ENCODE measurements at regions not wholly inside any gene's neighbourhood (a gene's known extent, or its start where the extent isn't known, plus 50 kb on each side); places are given as distances from the start of the nearest gene placed in this dataset.

- DNase-seq (ENCODE audit: extremely low read depth, low read depth): no peak
Measured at GRCh38 chr12:93149229-93149628, 220.1 kb upstream of the EEA1 start.

GRCh38 chr12:93151079-93151762 lies 222.1 kb upstream of the EEA1 start:
- DNase-seq (ENCODE audit: extremely low read depth, low read depth): no peak

- DNase-seq (ENCODE audit: extremely low read depth, low read depth): no peak
Measured at GRCh38 chr12:93152617-93153016, 223.5 kb upstream of the EEA1 start.

GRCh38 chr12:93153321-93153720 lies 224.2 kb upstream of the EEA1 start:
- no peak for DNase-seq (ENCODE audit: extremely low read depth, low read depth)

GRCh38 chr12:93154096-93154728 lies 223.5 kb upstream of the NUDT4 start:
- no peak for DNase-seq (ENCODE audit: extremely low read depth, low read depth)

GRCh38 chr12:93154753-93155480 lies 222.8 kb upstream of the NUDT4 start:
- no peak for DNase-seq (ENCODE audit: extremely low read depth, low read depth)

GRCh38 chr12:93156086-93156716 lies 221.5 kb upstream of the NUDT4 start:
- DNase-seq (ENCODE audit: extremely low read depth, low read depth): no peak

- DNase-seq (ENCODE audit: extremely low read depth, low read depth): no peak
Measured at GRCh38 chr12:93157279-93157678, 220.4 kb upstream of the NUDT4 start.

- DNase-seq (ENCODE audit: extremely low read depth, low read depth): no peak
Measured at GRCh38 chr12:93158065-93158843, 219.5 kb upstream of the NUDT4 start.

GRCh38 chr12:93163260-93164036 lies 214.3 kb upstream of the NUDT4 start:
- DNase-seq (ENCODE audit: extremely low read depth, low read depth): no peak

GRCh38 chr12:93164103-93164880 lies 213.4 kb upstream of the NUDT4 start:
- DNase-seq (ENCODE audit: extremely low read depth, low read depth): no peak

GRCh38 chr12:93165384-93165932 lies 212.3 kb upstream of the NUDT4 start:
- no peak for DNase-seq (ENCODE audit: extremely low read depth, low read depth)

GRCh38 chr12:93166541-93167307 lies 211.0 kb upstream of the NUDT4 start:
- DNase-seq (ENCODE audit: extremely low read depth, low read depth): no peak

GRCh38 chr12:93167331-93167730 lies 210.4 kb upstream of the NUDT4 start:
- no peak for DNase-seq (ENCODE audit: extremely low read depth, low read depth)

- DNase-seq (ENCODE audit: extremely low read depth, low read depth): no peak
Measured at GRCh38 chr12:93167841-93168492, 209.8 kb upstream of the NUDT4 start.

GRCh38 chr12:93168751-93169150 lies 209.0 kb upstream of the NUDT4 start:
- DNase-seq (ENCODE audit: extremely low read depth, low read depth): no peak

GRCh38 chr12:93169536-93169935 lies 208.2 kb upstream of the NUDT4 start:
- DNase-seq (ENCODE audit: extremely low read depth, low read depth): no peak

- no peak for DNase-seq (ENCODE audit: extremely low read depth, low read depth)
Measured at GRCh38 chr12:93170928-93171327, 206.8 kb upstream of the NUDT4 start.
